ENCODE measurements at regions not wholly inside any gene's neighbourhood (a gene's known extent, or its start where the extent isn't known, plus 50 kb on each side); places are given as distances from the start of the nearest gene placed in this dataset.

DNA sequence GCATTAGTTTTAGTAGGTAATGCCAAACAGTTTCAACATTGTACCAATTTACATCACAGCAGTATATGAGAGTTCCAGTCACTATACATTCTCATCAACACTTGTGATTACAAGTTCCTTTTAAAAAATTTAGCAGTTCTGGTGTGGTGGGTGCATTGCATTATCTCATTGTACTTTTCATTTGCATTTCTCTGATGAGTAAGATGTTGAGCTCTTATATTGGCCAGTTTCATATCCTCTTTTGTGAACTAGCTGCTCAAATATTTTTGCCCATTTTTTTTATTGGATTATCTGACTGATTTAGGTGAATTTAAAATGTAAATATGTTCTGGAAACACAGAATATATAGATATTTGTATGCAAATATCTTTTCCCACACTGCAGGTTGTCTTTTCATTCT, 160.9 kb upstream of the NR3C1 start:
- H3K27me3 ChIP-seq (replicated peaks; ENCODE audit: insufficient read depth, low read depth, low read length, poor library complexity) = no peaks in the 10 kb centered on the region
- no peaks in the 10 kb centered on the region for H3K9me3 ChIP-seq (ENCODE audit: low read depth, low read length, poor library complexity, severe bottlenecking)
- DNase-seq (ENCODE audit: low spot score) = no peak
- no TSS peak for BruUV-seq (replicated peaks)
- ChIA-PET CTCF (no interaction called here), POLR2A (ENCODE audit: low non-redundant PET) (no interaction called here)
- H3K4me1 ChIP-seq (ENCODE audit: insufficient read depth, low read length, poor library complexity, severe bottlenecking) = no peaks in the 10 kb centered on the region
- no peak for TF ChIP-seq CTCF (conservative IDR thresholded peaks at IDR 0.05; ENCODE audit: low read depth, low read length)
- TF ChIP-seq EZH2 (IDR thresholded peaks at IDR 0.05; ENCODE audit: borderline replicate concordance, low read depth, low read length, poor library complexity, severe bottlenecking) = no peak
- intact Hi-C loops (cut with micrococcal nuclease; ENCODE audit: unreplicated experiment) = no loop called here
- H3K27ac ChIP-seq (ENCODE audit: low read depth, low read length, poor library complexity, severe bottlenecking) = no peak overlapping the region
- H3K36me3 ChIP-seq (ENCODE audit: insufficient read depth, low read length, poor library complexity, severe bottlenecking) = no peaks in the 10 kb centered on the region
- H3K4me3 ChIP-seq (ENCODE audit: low read depth, low read length, poor library complexity, severe bottlenecking) = no peak overlapping the region

GRCh38 chr5:143562935-143563334, 159.4 kb upstream of the NR3C1 start:
- POLR2A ChIA-PET (ENCODE audit: low non-redundant PET) = no interaction called here
- TF ChIP-seq CTCF (conservative IDR thresholded peaks at IDR 0.05; ENCODE audit: low read depth, low read length) (no peak), EZH2 (IDR thresholded peaks at IDR 0.05; ENCODE audit: borderline replicate concordance, low read depth, low read length, poor library complexity, severe bottlenecking) (no peak)
- Histone ChIP-seq H3K27me3 (replicated peaks; ENCODE audit: insufficient read depth, low read depth, low read length, poor library complexity) (no peaks in the 10 kb centered on the region), H3K4me3 (ENCODE audit: low read depth, low read length, poor library complexity, severe bottlenecking) (no peak overlapping the region), H3K9me3 (ENCODE audit: low read depth, low read length, poor library complexity, severe bottlenecking) (no peaks in the 10 kb centered on the region), H3K27ac (ENCODE audit: low read depth, low read length, poor library complexity, severe bottlenecking) (no peak overlapping the region), H3K36me3 (ENCODE audit: insufficient read depth, low read length, poor library complexity, severe bottlenecking) (no peaks in the 10 kb centered on the region), H3K4me1 (ENCODE audit: insufficient read depth, low read length, poor library complexity, severe bottlenecking) (no peaks in the 10 kb centered on the region)
- intact Hi-C loops (cut with micrococcal nuclease; ENCODE audit: unreplicated experiment) = no loop called here
- CTCF ChIA-PET = no interaction called here
- DNase-seq (ENCODE audit: low spot score) = no peak
- BruUV-seq (replicated peaks) = no TSS peak

GRCh38 chr5:143561219-143561618, 157.7 kb upstream of the NR3C1 start:
- DNase-seq (ENCODE audit: low spot score) = no peak
- Histone ChIP-seq H3K4me3 (ENCODE audit: low read depth, low read length, poor library complexity, severe bottlenecking) (no peak overlapping the region), H3K27ac (ENCODE audit: low read depth, low read length, poor library complexity, severe bottlenecking) (no peak overlapping the region), H3K27me3 (replicated peaks; ENCODE audit: insufficient read depth, low read depth, low read length, poor library complexity) (no peaks in the 10 kb centered on the region), H3K36me3 (ENCODE audit: insufficient read depth, low read length, poor library complexity, severe bottlenecking) (no peaks in the 10 kb centered on the region), H3K9me3 (ENCODE audit: low read depth, low read length, poor library complexity, severe bottlenecking) (no peaks in the 10 kb centered on the region), H3K4me1 (ENCODE audit: insufficient read depth, low read length, poor library complexity, severe bottlenecking) (peaks cover 4% of the 10 kb centered on the region)
- CTCF ChIA-PET = no interaction called here
- POLR2A ChIA-PET (ENCODE audit: low non-redundant PET) = no interaction called here
- intact Hi-C loops (cut with micrococcal nuclease; ENCODE audit: unreplicated experiment) = no loop called here
- no TSS peak for BruUV-seq (replicated peaks)
- TF ChIP-seq EZH2 (IDR thresholded peaks at IDR 0.05; ENCODE audit: borderline replicate concordance, low read depth, low read length, poor library complexity, severe bottlenecking) = no peak
- TF ChIP-seq CTCF (conservative IDR thresholded peaks at IDR 0.05; ENCODE audit: low read depth, low read length) = no peak
